Upper lobe of right lung (tissue), 1 donor: ENCODE measurements at regions not wholly inside any gene's neighbourhood (a gene's known extent, or its start where the extent isn't known, plus 50 kb on each side); places are given as distances from the start of the nearest gene placed in this dataset.

Experiments
- ATAC-seq: fragments of 200-7000 bp; cut with Tn5 transposase; one replicate; pipeline ENCODE4 v1.9.1; 2020; ENCODE audit warnings: mild to moderate bottlenecking, moderate library complexity
- DNase-seq: peaks from one replicate; pipeline ENCODE4 v3.0.0-alpha.2; 2020
- H3K27ac ChIP-seq: fragments of 200-600 bp; one replicate; pipeline ENCODE4 v1.8.0; 2022
- H3K27me3 ChIP-seq: fragments of 200-600 bp; one replicate; pipeline ENCODE4 v1.8.0; 2022; ENCODE audit warnings: mild to moderate bottlenecking
- H3K36me3 ChIP-seq: fragments of 200-600 bp; one replicate; pipeline ENCODE4 v1.8.0; 2022
- H3K4me1 ChIP-seq: fragments of 200-600 bp; one replicate; pipeline ENCODE4 v1.8.0; 2022
- H3K4me3 ChIP-seq: fragments of 200-600 bp; one replicate; pipeline ENCODE4 v1.8.0; 2022; ENCODE audit warnings: mild to moderate bottlenecking
- H3K9me3 ChIP-seq: fragments of 200-600 bp; one replicate; pipeline ENCODE4 v1.8.0; 2022
- intact Hi-C: fragments of 100-400 bp; cut with DNase I; formaldehyde crosslinking; loops from one replicate; pipeline ENCODE4 v1.11.0; 2022
- TF ChIP-seq, protein P1 (sequence below): fragments of 200-600 bp; IDR thresholded peaks from one replicate; pipeline ENCODE4 v1.8.0; 2022; ENCODE audit warnings: antibody characterized with exemption
- donor health status: DM: no; HTN: yes; CAD: no; lungs with severe emphysema.

DNA sequence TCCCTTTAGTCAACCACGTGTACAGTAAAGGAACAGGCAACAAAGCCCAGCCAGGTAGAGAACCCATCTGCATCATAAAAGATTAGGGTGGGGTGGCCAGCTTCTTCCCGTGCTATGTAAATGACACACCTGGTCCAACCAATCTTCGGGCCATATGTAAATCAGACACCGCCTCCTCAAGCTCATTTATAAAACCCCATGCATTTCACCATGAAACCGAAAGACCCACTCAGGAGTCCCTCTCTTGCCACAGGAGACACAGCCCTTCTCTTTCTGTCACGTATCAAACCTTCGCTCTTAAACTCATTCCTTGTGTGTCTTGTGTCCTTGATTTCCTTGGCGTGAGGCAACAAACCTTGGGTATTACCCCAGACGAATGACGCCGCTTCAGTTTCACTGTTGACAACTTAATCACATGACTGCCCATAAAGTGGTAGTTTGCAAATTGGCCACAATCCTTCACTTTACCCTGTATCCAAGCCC, 59.8 kb upstream of the TBPL2 start:
- TF ChIP-seq, protein P1, sequence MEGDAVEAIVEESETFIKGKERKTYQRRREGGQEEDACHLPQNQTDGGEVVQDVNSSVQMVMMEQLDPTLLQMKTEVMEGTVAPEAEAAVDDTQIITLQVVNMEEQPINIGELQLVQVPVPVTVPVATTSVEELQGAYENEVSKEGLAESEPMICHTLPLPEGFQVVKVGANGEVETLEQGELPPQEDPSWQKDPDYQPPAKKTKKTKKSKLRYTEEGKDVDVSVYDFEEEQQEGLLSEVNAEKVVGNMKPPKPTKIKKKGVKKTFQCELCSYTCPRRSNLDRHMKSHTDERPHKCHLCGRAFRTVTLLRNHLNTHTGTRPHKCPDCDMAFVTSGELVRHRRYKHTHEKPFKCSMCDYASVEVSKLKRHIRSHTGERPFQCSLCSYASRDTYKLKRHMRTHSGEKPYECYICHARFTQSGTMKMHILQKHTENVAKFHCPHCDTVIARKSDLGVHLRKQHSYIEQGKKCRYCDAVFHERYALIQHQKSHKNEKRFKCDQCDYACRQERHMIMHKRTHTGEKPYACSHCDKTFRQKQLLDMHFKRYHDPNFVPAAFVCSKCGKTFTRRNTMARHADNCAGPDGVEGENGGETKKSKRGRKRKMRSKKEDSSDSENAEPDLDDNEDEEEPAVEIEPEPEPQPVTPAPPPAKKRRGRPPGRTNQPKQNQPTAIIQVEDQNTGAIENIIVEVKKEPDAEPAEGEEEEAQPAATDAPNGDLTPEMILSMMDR = no peak
- intact Hi-C loops = no loop called here
- no peak for DNase-seq

GRCh38 chr14:55500708-55501107, 60.3 kb upstream of the TBPL2 start:
- ATAC-seq (no peak), DNase-seq (no peak)
- Histone ChIP-seq H3K36me3 (no peaks in the 10 kb centered on the region), H3K9me3 (no peaks in the 10 kb centered on the region), H3K4me3 (no peak overlapping the region), H3K27me3 (no peaks in the 10 kb centered on the region), H3K27ac (no peak overlapping the region), H3K4me1 (no peaks in the 10 kb centered on the region)
- intact Hi-C loops = no loop called here
- TF ChIP-seq, protein P1 = no peak

More for the DNA sequence above, 59.8 kb upstream of the TBPL2 start:
- Histone ChIP-seq H3K36me3 (no peaks in the 10 kb centered on the region), H3K9me3 (no peaks in the 10 kb centered on the region), H3K4me1 (no peaks in the 10 kb centered on the region), H3K4me3 (no peak overlapping the region), H3K27me3 (no peaks in the 10 kb centered on the region), H3K27ac (no peak overlapping the region)
- no peak for ATAC-seq

DNA sequence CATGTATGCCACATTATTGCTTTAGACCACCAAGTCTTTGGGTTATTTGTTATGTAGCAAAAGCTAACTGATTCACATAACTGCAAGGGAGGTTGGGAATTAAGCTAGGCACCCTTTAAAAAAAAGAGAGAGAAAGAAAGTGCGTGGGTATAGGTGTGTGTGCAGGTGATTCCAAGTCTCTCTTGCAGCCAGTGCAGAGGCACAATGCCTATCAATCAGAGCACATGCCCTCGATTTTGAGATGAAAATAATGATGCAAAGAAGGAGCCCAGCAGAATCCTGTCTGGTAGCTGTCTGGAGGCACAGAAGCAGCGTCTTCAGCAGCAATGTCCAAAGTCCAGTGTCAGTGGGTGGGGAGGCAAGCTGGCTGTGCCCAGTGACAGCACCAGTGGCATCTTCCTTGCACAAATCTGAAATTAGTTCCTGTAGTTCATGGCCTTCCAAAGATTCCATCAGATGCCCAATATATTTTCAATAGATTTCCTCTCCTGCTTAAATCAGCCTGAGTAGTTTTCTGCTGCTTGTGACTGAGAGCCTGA, 62.4 kb upstream of the TBPL2 start:
- Histone ChIP-seq H3K27ac (no peak overlapping the region), H3K4me3 (no peak overlapping the region), H3K4me1 (no peaks in the 10 kb centered on the region), H3K36me3 (no peaks in the 10 kb centered on the region), H3K9me3 (no peaks in the 10 kb centered on the region), H3K27me3 (no peaks in the 10 kb centered on the region)
- intact Hi-C loops = no loop called here
- DNase-seq (no peak), ATAC-seq (no peak)
- TF ChIP-seq, protein P1 = no peak

- ATAC-seq (no peak), DNase-seq (no peak)
- Histone ChIP-seq H3K4me3 (no peak overlapping the region), H3K27me3 (no peaks in the 10 kb centered on the region), H3K9me3 (no peaks in the 10 kb centered on the region), H3K4me1 (no peaks in the 10 kb centered on the region), H3K27ac (no peak overlapping the region), H3K36me3 (no peaks in the 10 kb centered on the region)
- intact Hi-C loops = no loop called here
- TF ChIP-seq, protein P1 = no peak
These were observed 65.4 kb upstream of the TBPL2 start for GRCh38 chr14:55505846-55506245.

GRCh38 chr14:55508676-55509075, 68.3 kb upstream of the TBPL2 start:
- ATAC-seq (no peak), DNase-seq (no peak)
- Histone ChIP-seq H3K9me3 (no peaks in the 10 kb centered on the region), H3K36me3 (no peaks in the 10 kb centered on the region), H3K4me3 (no peak overlapping the region), H3K4me1 (no peaks in the 10 kb centered on the region), H3K27ac (no peak overlapping the region), H3K27me3 (no peaks in the 10 kb centered on the region)
- intact Hi-C loops = no loop called here
- TF ChIP-seq, protein P1 = no peak

- DNase-seq (no peak), ATAC-seq (no peak)
These were observed 67.6 kb upstream of the KTN1 start for GRCh38 chr14:55512421-55512820.

More at GRCh38 chr14:55512421-55512820, 67.6 kb upstream of the KTN1 start:
- no peaks in the 10 kb centered on the region for H3K4me1 ChIP-seq
- TF ChIP-seq, protein P1 = no peak
- no peak overlapping the region for H3K27ac ChIP-seq
- no peaks in the 10 kb centered on the region for H3K36me3 ChIP-seq
- no peak overlapping the region for H3K4me3 ChIP-seq
- H3K9me3 ChIP-seq = no peaks in the 10 kb centered on the region
- intact Hi-C loops = no loop called here
- H3K27me3 ChIP-seq = no peaks in the 10 kb centered on the region
